ENCODE measurements at regions not wholly inside any gene's neighbourhood (a gene's known extent, or its start where the extent isn't known, plus 50 kb on each side); places are given as distances from the start of the nearest gene placed in this dataset.
"Not testable (repeated sequence)": the region's sequence is repeated elsewhere in the genome, so short reads cannot be mapped to it uniquely, and the experiment has no call there.

- TF ChIP-seq CTCF (IDR thresholded peaks at IDR 0.05): no peak
- no peak overlapping the region for H3K4me3 ChIP-seq (ENCODE audit: low read depth in 1 of 2, low read length in 1 of 2)
- no peaks in the 10 kb centered on the region for H3K4me1 ChIP-seq (ENCODE audit: control insufficient read depth in 1 of 2, insufficient read depth in 1 of 2, low read depth in 1 of 2, low read length in 1 of 2)
- H3K36me3 ChIP-seq: no peaks in the 10 kb centered on the region
- no peak overlapping the region for H3K27ac ChIP-seq
- H3K27me3 ChIP-seq: no peaks in the 10 kb centered on the region
- no peaks in the 10 kb centered on the region for H3K9me3 ChIP-seq
These were observed 89.6 kb upstream of the UBE2E3 start for GRCh38 chr2:180890781-180891180.

GRCh38 chr2:180882959-180883358, 97.4 kb upstream of the UBE2E3 start:
- H3K27me3 ChIP-seq: no peaks in the 10 kb centered on the region
- TF ChIP-seq CTCF (IDR thresholded peaks at IDR 0.05): no peak
- H3K4me3 ChIP-seq (ENCODE audit: low read depth in 1 of 2, low read length in 1 of 2): no peak overlapping the region
- no peaks in the 10 kb centered on the region for H3K4me1 ChIP-seq (ENCODE audit: control insufficient read depth in 1 of 2, insufficient read depth in 1 of 2, low read depth in 1 of 2, low read length in 1 of 2)
- no peak overlapping the region for H3K27ac ChIP-seq
- no peaks in the 10 kb centered on the region for H3K36me3 ChIP-seq
- no peaks in the 10 kb centered on the region for H3K9me3 ChIP-seq

- H3K4me3 ChIP-seq (ENCODE audit: low read depth in 1 of 2, low read length in 1 of 2): no peak overlapping the region
These were observed 103.9 kb upstream of the UBE2E3 start for GRCh38 chr2:180876506-180876905.

GRCh38 chr2:180873219-180873618, 107.2 kb upstream of the UBE2E3 start:
- TF ChIP-seq CTCF (IDR thresholded peaks at IDR 0.05): no peak
- Histone ChIP-seq H3K27me3 (no peaks in the 10 kb centered on the region), H3K9me3 (no peaks in the 10 kb centered on the region), H3K36me3 (no peaks in the 10 kb centered on the region), H3K4me3 (ENCODE audit: low read depth in 1 of 2, low read length in 1 of 2) (no peak overlapping the region), H3K4me1 (ENCODE audit: control insufficient read depth in 1 of 2, insufficient read depth in 1 of 2, low read depth in 1 of 2, low read length in 1 of 2) (no peaks in the 10 kb centered on the region), H3K27ac (no peak overlapping the region)

More at GRCh38 chr2:180876506-180876905, 103.9 kb upstream of the UBE2E3 start:
- Histone ChIP-seq H3K27ac (no peak overlapping the region), H3K9me3 (no peaks in the 10 kb centered on the region), H3K4me1 (ENCODE audit: control insufficient read depth in 1 of 2, insufficient read depth in 1 of 2, low read depth in 1 of 2, low read length in 1 of 2) (no peaks in the 10 kb centered on the region), H3K36me3 (no peaks in the 10 kb centered on the region), H3K27me3 (no peaks in the 10 kb centered on the region)
- TF ChIP-seq CTCF (IDR thresholded peaks at IDR 0.05): no peak

GRCh38 chr2:180872781-180873180, 107.6 kb upstream of the UBE2E3 start:
- not testable (repeated sequence) for H3K27me3 ChIP-seq; H3K4me1 ChIP-seq (ENCODE audit: control insufficient read depth in 1 of 2, insufficient read depth in 1 of 2, low read depth in 1 of 2, low read length in 1 of 2); H3K4me3 ChIP-seq (ENCODE audit: low read depth in 1 of 2, low read length in 1 of 2); H3K36me3 ChIP-seq; H3K9me3 ChIP-seq; H3K27ac ChIP-seq

GRCh38 chr2:180872255-180872654, 108.2 kb upstream of the UBE2E3 start:
- TF ChIP-seq CTCF (IDR thresholded peaks at IDR 0.05): no peak
- Histone ChIP-seq H3K4me1 (ENCODE audit: control insufficient read depth in 1 of 2, insufficient read depth in 1 of 2, low read depth in 1 of 2, low read length in 1 of 2) (no peaks in the 10 kb centered on the region), H3K36me3 (no peaks in the 10 kb centered on the region), H3K27me3 (no peaks in the 10 kb centered on the region), H3K27ac (no peak overlapping the region), H3K4me3 (ENCODE audit: low read depth in 1 of 2, low read length in 1 of 2) (no peak overlapping the region), H3K9me3 (no peaks in the 10 kb centered on the region)

Data from neutrophil (primary cell).